CD4-positive, alpha-beta T cell (primary cell): ENCODE measurements at regions not wholly inside any gene's neighbourhood (a gene's known extent, or its start where the extent isn't known, plus 50 kb on each side); places are given as distances from the start of the nearest gene placed in this dataset.

Source experiments
- ATAC-seq: fragments of 200-7000 bp; cut with Tn5 transposase; one replicate; pipeline ENCODE4 v1.10.0; 2022; ENCODE audit warnings: mild to moderate bottlenecking; ENCODE audit not compliant: poor library complexity
- CTCF ChIA-PET: fragments of 350-600 bp; sonication (Branson Sonifier 250); formaldehyde crosslinking; loops from one replicate; lab custom pipeline; 2021; ENCODE audit warnings: antibody characterized with exemption, inconsistent platforms; lab: Charles Lee
- POLR2A ChIA-PET: fragments of 350-600 bp; sonication (Branson Sonifier 250); formaldehyde crosslinking; loops from one replicate; lab custom pipeline; 2021; ENCODE audit warnings: antibody characterized with exemption, inconsistent platforms; lab: Charles Lee
- DNase-seq, 14 experiments: peaks; one replicate each; pipeline ENCODE4 v3.0.0-alpha.2; 2013 to 2020; ENCODE audit warnings: mixed read lengths in 2 of 14
- H3K27ac ChIP-seq, 2 donors: one replicate each; pipeline versions ENCODE4 v1.5.1 to v1.7.0; 2013; ENCODE audit warnings: low read length in 2 of 2, low read depth in 1 of 2, mild to moderate bottlenecking in 1 of 2
- H3K27me3 ChIP-seq, 2 experiments: 1 replicate in 1 of 2; 2 replicates in 1 of 2; pipeline versions ENCODE4 v1.6.1 to v1.7.0; 2013; ENCODE audit warnings: low read length in 2 of 2, control low read depth in 1 of 2, mild to moderate bottlenecking in 1 of 2, moderate library complexity in 1 of 2; ENCODE audit not compliant: insufficient read depth in 2 of 2, control insufficient read depth in 1 of 2
- H3K36me3 ChIP-seq: one replicate; pipeline ENCODE4 v1.6.1; 2013; ENCODE audit warnings: low read length, control low read depth; ENCODE audit not compliant: insufficient read depth
- H3K4me1 ChIP-seq: one replicate; pipeline ENCODE4 v1.6.1; 2013; ENCODE audit warnings: low read length, control low read depth; ENCODE audit not compliant: insufficient read depth
- H3K4me3 ChIP-seq: one replicate; pipeline ENCODE4 v1.5.1; 2013; ENCODE audit warnings: mild to moderate bottlenecking, low read length, moderate library complexity
- H3K9me3 ChIP-seq, 2 experiments: 1 replicate in 1 of 2; 2 replicates in 1 of 2; pipeline versions ENCODE4 v1.6.1 to v1.7.0; 2013; ENCODE audit warnings: low read length in 2 of 2, mild to moderate bottlenecking in 2 of 2, control low read depth in 1 of 2, moderate library complexity in 1 of 2; ENCODE audit not compliant: control insufficient read depth in 1 of 2, insufficient read depth in 1 of 2
- H3K27ac Mint-ChIP-seq: one replicate; pipeline ENCODE4 v1.8.0; 2020; ENCODE audit warnings: mixed read lengths
- H3K27me3 Mint-ChIP-seq: one replicate; pipeline ENCODE4 v1.8.0; 2021; ENCODE audit warnings: mixed read lengths
- H3K36me3 Mint-ChIP-seq: one replicate; pipeline ENCODE4 v1.8.0; 2021; ENCODE audit warnings: low read depth, mixed read lengths
- H3K4me1 Mint-ChIP-seq: one replicate; pipeline ENCODE4 v1.8.0; 2021; ENCODE audit warnings: low read depth, mixed read lengths
- H3K4me3 Mint-ChIP-seq: one replicate; pipeline ENCODE4 v1.8.0; 2020; ENCODE audit warnings: mild to moderate bottlenecking, mixed read lengths
- H3K9me3 Mint-ChIP-seq: one replicate; pipeline ENCODE4 v1.8.0; 2020; ENCODE audit warnings: mixed read lengths
- intact Hi-C, 2 experiments: fragments of 100-400 bp; cut with DNase I in 1 of 2; cut with micrococcal nuclease in 1 of 2; formaldehyde crosslinking; loops; one replicate each; pipeline versions ENCODE4 v1.15.1 to v1.9.0; 2023 to 2025; cut with DNase I, micrococcal nuclease
- TF ChIP-seq, protein P1 (sequence below): fragments of 200-600 bp; IDR thresholded peaks from one replicate; pipeline ENCODE4 v1.8.0; 2022; ENCODE audit warnings: antibody characterized with exemption, mild to moderate bottlenecking

DNA sequence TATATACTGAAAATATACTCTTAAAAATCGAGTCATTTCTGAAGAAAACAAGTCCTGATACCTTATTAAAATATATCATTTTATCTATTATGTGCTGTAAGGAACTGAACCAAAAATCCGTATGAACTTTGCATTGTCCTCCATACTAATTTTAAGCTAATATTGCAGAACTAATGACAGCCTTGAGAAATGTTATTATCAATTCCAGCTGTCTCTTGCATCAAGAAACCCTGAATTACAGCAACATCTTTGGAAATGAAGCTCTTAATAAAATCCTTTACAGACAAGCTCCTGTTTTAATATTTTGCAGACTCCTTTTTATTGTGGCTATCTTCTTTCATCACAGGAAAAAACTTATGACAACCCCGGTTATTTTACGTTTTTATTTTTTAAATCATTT lies 1335.3 kb downstream of the EFNB2 start:
- no peak overlapping the region for H3K4me3 Mint-ChIP-seq
- DNase-seq (no peak), ATAC-seq (no peak)

GRCh38 chr13:105196052-105196451 lies 1339.4 kb downstream of the EFNB2 start:
- DNase-seq, result no peak
- Histone ChIP-seq H3K4me3 (no peak overlapping the region), H3K36me3 (no peaks in the 10 kb centered on the region), H3K27ac (no peak overlapping the region), H3K27me3 (no peaks in the 10 kb centered on the region), H3K9me3 (no peaks in the 10 kb centered on the region), H3K4me1 (no peaks in the 10 kb centered on the region)
- H3K36me3 Mint-ChIP-seq, result no peaks in the 10 kb centered on the region
- H3K9me3 Mint-ChIP-seq, result no peaks in the 10 kb centered on the region
- intact Hi-C loops, result no loop called here
- POLR2A ChIA-PET, result no interaction called here
- CTCF ChIA-PET, result no interaction called here
- H3K4me1 Mint-ChIP-seq, result no peaks in the 10 kb centered on the region
- ATAC-seq, result no peak
- no peak overlapping the region for H3K27ac Mint-ChIP-seq
- H3K27me3 Mint-ChIP-seq, result no peaks in the 10 kb centered on the region
- TF ChIP-seq, protein P1, sequence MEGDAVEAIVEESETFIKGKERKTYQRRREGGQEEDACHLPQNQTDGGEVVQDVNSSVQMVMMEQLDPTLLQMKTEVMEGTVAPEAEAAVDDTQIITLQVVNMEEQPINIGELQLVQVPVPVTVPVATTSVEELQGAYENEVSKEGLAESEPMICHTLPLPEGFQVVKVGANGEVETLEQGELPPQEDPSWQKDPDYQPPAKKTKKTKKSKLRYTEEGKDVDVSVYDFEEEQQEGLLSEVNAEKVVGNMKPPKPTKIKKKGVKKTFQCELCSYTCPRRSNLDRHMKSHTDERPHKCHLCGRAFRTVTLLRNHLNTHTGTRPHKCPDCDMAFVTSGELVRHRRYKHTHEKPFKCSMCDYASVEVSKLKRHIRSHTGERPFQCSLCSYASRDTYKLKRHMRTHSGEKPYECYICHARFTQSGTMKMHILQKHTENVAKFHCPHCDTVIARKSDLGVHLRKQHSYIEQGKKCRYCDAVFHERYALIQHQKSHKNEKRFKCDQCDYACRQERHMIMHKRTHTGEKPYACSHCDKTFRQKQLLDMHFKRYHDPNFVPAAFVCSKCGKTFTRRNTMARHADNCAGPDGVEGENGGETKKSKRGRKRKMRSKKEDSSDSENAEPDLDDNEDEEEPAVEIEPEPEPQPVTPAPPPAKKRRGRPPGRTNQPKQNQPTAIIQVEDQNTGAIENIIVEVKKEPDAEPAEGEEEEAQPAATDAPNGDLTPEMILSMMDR, result no peak
- no peak overlapping the region for H3K4me3 Mint-ChIP-seq

More for the DNA sequence above, 1335.3 kb downstream of the EFNB2 start:
- Mint-ChIP-seq H3K9me3 (no peaks in the 10 kb centered on the region), H3K27me3 (no peaks in the 10 kb centered on the region), H3K27ac (no peak overlapping the region), H3K4me1 (no peaks in the 10 kb centered on the region), H3K36me3 (no peaks in the 10 kb centered on the region)
- TF ChIP-seq, protein P1, result no peak
- Histone ChIP-seq H3K4me1 (no peaks in the 10 kb centered on the region), H3K9me3 (no peaks in the 10 kb centered on the region), H3K27me3 (no peaks in the 10 kb centered on the region), H3K36me3 (no peaks in the 10 kb centered on the region), H3K27ac (no peak overlapping the region), H3K4me3 (no peak overlapping the region)
- intact Hi-C loops, result no loop called here
- ChIA-PET CTCF (no interaction called here), POLR2A (no interaction called here)

DNA sequence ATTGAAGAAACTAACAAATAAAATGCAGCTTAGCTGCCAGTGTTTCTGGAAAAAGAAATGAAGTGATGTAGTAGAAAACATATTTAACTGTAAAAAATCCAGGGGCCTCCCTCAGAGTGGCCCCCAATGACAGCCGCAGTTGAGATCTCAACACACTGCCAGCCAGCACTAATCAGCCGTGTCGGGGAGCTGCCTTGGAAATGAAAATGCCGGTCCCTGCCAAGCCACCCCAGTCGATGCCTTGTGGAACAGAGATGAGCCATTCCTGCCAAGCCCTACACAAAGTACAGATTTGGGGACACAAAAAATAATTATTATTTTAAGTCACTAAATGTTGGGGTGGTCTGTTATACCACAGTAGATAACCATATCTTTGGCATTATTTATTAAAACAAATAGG lies 1342.4 kb downstream of the EFNB2 start:
- intact Hi-C loops, result no loop called here
- DNase-seq, result no peak

More for the DNA sequence above, 1342.4 kb downstream of the EFNB2 start:
- CTCF ChIA-PET, result no interaction called here
- H3K4me1 ChIP-seq, result no peaks in the 10 kb centered on the region
- Mint-ChIP-seq H3K27me3 (peaks cover 4% of the 10 kb centered on the region), H3K4me3 (no peak overlapping the region), H3K27ac (no peak overlapping the region), H3K9me3 (no peaks in the 10 kb centered on the region), H3K4me1 (no peaks in the 10 kb centered on the region), H3K36me3 (no peaks in the 10 kb centered on the region)
- no peak for ATAC-seq
- no peaks in the 10 kb centered on the region for H3K27me3 ChIP-seq
- no peak overlapping the region for H3K4me3 ChIP-seq
- POLR2A ChIA-PET, result no interaction called here
- H3K9me3 ChIP-seq, result no peaks in the 10 kb centered on the region
- TF ChIP-seq, protein P1, result no peak
- H3K36me3 ChIP-seq, result no peaks in the 10 kb centered on the region
- H3K27ac ChIP-seq, result no peak overlapping the region
